WERI-Rb-1 (cell line): ENCODE measurements at regions not wholly inside any gene's neighbourhood (a gene's known extent, or its start where the extent isn't known, plus 50 kb on each side); places are given as distances from the start of the nearest gene placed in this dataset.
"Not testable (repeated sequence)": the region's sequence is repeated elsewhere in the genome, so short reads cannot be mapped to it uniquely, and the experiment has no call there.

ENCODE experiments used
- DNase-seq: peaks from one replicate; pipeline ENCODE4 v3.0.0-alpha.2; 2020
- H3K27ac ChIP-seq: fragments of 250-450 bp; sonication (Bioruptor Pico); 2 replicates; pipeline ENCODE4 v1.5.1; 2020; ENCODE audit warnings: mild to moderate bottlenecking, moderate library complexity
- H3K27me3 ChIP-seq: fragments of 250-450 bp; sonication (Bioruptor Pico); 2 replicates; pipeline ENCODE4 v1.5.1; 2021; ENCODE audit warnings: mild to moderate bottlenecking, low read depth, moderate library complexity; ENCODE audit not compliant: insufficient read depth, severe bottlenecking
- H3K36me3 ChIP-seq: fragments of 250-450 bp; sonication (Bioruptor Pico); 2 replicates; pipeline ENCODE4 v1.5.1; 2020; ENCODE audit warnings: mild to moderate bottlenecking, moderate library complexity
- H3K4me3 ChIP-seq: 2 replicates; pipeline ENCODE4 v1.5.1; 2011; ENCODE audit warnings: low read depth, mild to moderate bottlenecking, control low read depth, low read length
- H3K9me3 ChIP-seq: fragments of 250-450 bp; sonication (Bioruptor Pico); 2 replicates; pipeline ENCODE4 v1.5.1; 2021; ENCODE audit warnings: mild to moderate bottlenecking, moderate library complexity; ENCODE audit not compliant: severe bottlenecking
- CTCF ChIP-seq: IDR thresholded peaks from 2 replicates; pipeline ENCODE4 v1.5.1; 2011; ENCODE audit warnings: low read depth, mild to moderate bottlenecking, control low read depth, inconsistent platforms, low read length

GRCh38 chr4:116110713-116111112 lies 974.7 kb downstream of the TRAM1L1 start:
- Histone ChIP-seq H3K9me3 (no peaks in the 10 kb centered on the region), H3K4me3 (no peak overlapping the region), H3K27me3 (no peaks in the 10 kb centered on the region), H3K27ac (no peak overlapping the region), H3K36me3 (no peaks in the 10 kb centered on the region)
- no peak for DNase-seq
- no peak for TF ChIP-seq CTCF

- no peak for DNase-seq
- no peaks in the 10 kb centered on the region for H3K36me3 ChIP-seq
- TF ChIP-seq CTCF = no peak
- no peak overlapping the region for H3K4me3 ChIP-seq
- no peak overlapping the region for H3K27ac ChIP-seq
- no peaks in the 10 kb centered on the region for H3K27me3 ChIP-seq
- H3K9me3 ChIP-seq = no peaks in the 10 kb centered on the region
These were observed 976.8 kb downstream of the TRAM1L1 start for GRCh38 chr4:116108606-116109005.

DNA sequence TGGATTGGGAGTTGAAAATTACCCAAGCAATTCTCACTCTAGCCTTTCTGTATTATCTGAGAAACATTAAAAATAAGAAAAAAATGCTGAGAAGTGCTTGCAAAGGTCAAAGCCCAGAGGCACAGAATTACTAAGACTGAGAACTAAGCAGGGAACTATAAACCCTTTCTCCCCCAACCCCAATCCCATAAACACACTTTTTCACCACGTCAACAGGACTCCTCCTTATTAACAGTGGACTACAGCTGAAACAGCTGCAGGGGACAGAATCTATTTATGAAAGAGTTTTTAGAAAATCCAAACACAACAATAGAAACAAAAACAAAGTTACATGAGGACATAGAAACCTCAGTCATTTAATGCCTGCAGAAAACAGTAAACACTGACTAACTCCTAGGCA lies 984.1 kb downstream of the TRAM1L1 start:
- TF ChIP-seq CTCF = no peak

GRCh38 chr4:116099596-116099995 lies 985.8 kb downstream of the TRAM1L1 start:
- Histone ChIP-seq H3K9me3 (peaks cover 7% of the 10 kb centered on the region), H3K27ac (no peak overlapping the region), H3K4me3 (no peak overlapping the region), H3K27me3 (no peaks in the 10 kb centered on the region), H3K36me3 (no peaks in the 10 kb centered on the region)
- no peak for DNase-seq
- TF ChIP-seq CTCF = no peak

More for the DNA sequence above, 984.1 kb downstream of the TRAM1L1 start:
- Histone ChIP-seq H3K4me3 (no peak overlapping the region), H3K36me3 (no peaks in the 10 kb centered on the region), H3K27me3 (no peaks in the 10 kb centered on the region), H3K27ac (no peak overlapping the region), H3K9me3 (peaks cover 7% of the 10 kb centered on the region)
- no peak for DNase-seq

- H3K4me3 ChIP-seq, H3K9me3 ChIP-seq, H3K36me3 ChIP-seq, DNase-seq, H3K27me3 ChIP-seq, H3K27ac ChIP-seq: not testable (repeated sequence)
These were observed 983.9 kb upstream of the NDST4 start for GRCh38 chr4:116097353-116097752.

DNA sequence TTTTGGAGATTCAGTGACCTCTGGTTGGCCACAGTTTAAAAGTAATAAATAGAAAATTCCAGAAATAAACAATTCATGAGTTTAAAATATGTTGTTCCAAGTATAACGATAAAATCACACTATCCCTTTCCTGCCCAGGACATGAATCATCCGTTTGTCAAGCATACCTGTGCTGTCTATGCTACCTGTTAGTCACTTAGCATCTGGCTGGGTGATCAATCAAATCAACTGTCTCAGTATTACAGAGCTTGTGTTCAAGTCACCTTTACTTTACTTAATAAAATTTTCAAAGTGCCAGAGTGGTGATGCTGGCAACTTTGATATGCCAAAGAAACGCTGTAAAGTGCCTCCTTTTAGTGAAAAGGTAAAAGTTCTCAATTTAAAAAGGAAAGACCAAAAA lies 979.5 kb upstream of the NDST4 start:
- Histone ChIP-seq H3K36me3 (no peaks in the 10 kb centered on the region), H3K4me3 (no peak overlapping the region), H3K27me3 (no peaks in the 10 kb centered on the region), H3K9me3 (peaks cover 7% of the 10 kb centered on the region), H3K27ac (no peak overlapping the region)
- DNase-seq = no peak
- no peak for TF ChIP-seq CTCF
